Stomach (tissue), 8 donors: ENCODE measurements at regions not wholly inside any gene's neighbourhood (a gene's known extent, or its start where the extent isn't known, plus 50 kb on each side); places are given as distances from the start of the nearest gene placed in this dataset.

Source experiments
- DNase-seq, 2 donors: peaks; one replicate each; pipeline versions ENCODE4 v3.0.0 to v3.0.0-alpha.2; 2013 to 2019
- H3K27ac ChIP-seq, 5 donors: fragments of 200-600 bp in 4 of 5; sonication (generic) in 4 of 5; one replicate each; pipeline ENCODE4 v1.5.1; 2013 to 2019; ENCODE audit warnings: mild to moderate bottlenecking in 1 of 5, moderate library complexity in 1 of 5
- H3K27me3 ChIP-seq, 3 donors: fragments of 200-600 bp; sonication (generic); one replicate each; pipeline ENCODE4 v1.5.1; 2017 to 2019; ENCODE audit warnings: mixed run types in 1 of 3
- H3K36me3 ChIP-seq, 4 donors: fragments of 200-600 bp; sonication (generic); 1 replicate in 3 of 4; 2 replicates in 1 of 4; pipeline ENCODE4 v1.5.1; 2016 to 2019
- H3K4me1 ChIP-seq, 4 donors: fragments of 200-600 bp; sonication (generic); one replicate each; pipeline ENCODE4 v1.5.1; 2016 to 2019
- H3K4me3 ChIP-seq, 4 donors: fragments of 200-600 bp; sonication (generic) in 3 of 4; one replicate each; pipeline ENCODE4 v1.5.1; 2016 to 2019; ENCODE audit warnings: mild to moderate bottlenecking in 1 of 4
- H3K9me3 ChIP-seq, 4 donors: fragments of 200-600 bp; sonication (generic); one replicate each; pipeline ENCODE4 v1.5.1; 2016 to 2019
- CTCF ChIP-seq, 7 experiments: fragments of 450-650 bp in 4 of 7; fragments of 200-600 bp in 3 of 7; sonication (generic) in 3 of 7; IDR thresholded peaks; one replicate each; pipeline ENCODE4 v1.5.1; 2016 to 2019; ENCODE audit warnings: antibody characterized with exemption in 7 of 7, control low read depth in 2 of 7, mild to moderate bottlenecking in 1 of 7
- EP300 ChIP-seq: sonication (generic); formaldehyde crosslinking; IDR thresholded peaks from one replicate; pipeline ENCODE4 v1.6.1; 2017; ENCODE audit warnings: antibody characterized with exemption
- POLR2A ChIP-seq, 4 donors: fragments of 450-650 bp; IDR thresholded peaks; one replicate each; pipeline ENCODE4 v1.6.1; 2016; ENCODE audit warnings: antibody characterized with exemption in 4 of 4, control low read depth in 2 of 4, mild to moderate bottlenecking in 1 of 4, moderate library complexity in 1 of 4
- POLR2AphosphoS5 ChIP-seq, 3 donors: sonication (generic); formaldehyde crosslinking; IDR thresholded peaks; one replicate each; pipeline ENCODE4 v1.6.1; 2016; ENCODE audit warnings: antibody characterized with exemption in 3 of 3
- WGBS, 5 donors: extraction: QIAGEN DNeasy Blood & Tissue Kit in 3 of 5; methylation state at CpG; one replicate each; pipeline versions ENCODE4 v1.1.5 to v1.1.7; 2013 to 2018; 5-methylcytosine and 5-hydroxymethylcytosine counted together
- intact Hi-C: fragments of 100-400 bp; cut with DNase I; formaldehyde crosslinking; loops from one replicate; pipeline ENCODE4 v1.15.1; 2023; ENCODE audit warnings: low total_unique reads
- donor health status: healthy with polysubstance abuse.
- donor health status: Bipolar disorder and iron deficiency.
- donor health status: healthy.

- WGBS, 5 donors = 51 to 68% (median 67%) methylated on average over 2 of the region's 2 CpGs
- H3K9me3 ChIP-seq = peaks cover 0 to 7% (median 0%) of the 10 kb centered on the region in 4 donors
- no peaks in the 10 kb centered on the region for H3K36me3 ChIP-seq
- no peak overlapping the region for H3K4me3 ChIP-seq
- H3K4me1 ChIP-seq = no peaks in the 10 kb centered on the region
- H3K27me3 ChIP-seq = no peaks in the 10 kb centered on the region
- intact Hi-C loops = no loop called here
- H3K27ac ChIP-seq = no peak overlapping the region
- no peak for TF ChIP-seq CTCF (IDR thresholded peaks at IDR 0.05)
- TF ChIP-seq POLR2A (IDR thresholded peaks at IDR 0.05) = no peak
- TF ChIP-seq POLR2AphosphoS5 (IDR thresholded peaks at IDR 0.05) = no peak
- DNase-seq = no peak
These were observed 763.9 kb downstream of the BCL11A start for GRCh38 chr2:59789523-59789922.

GRCh38 chr2:59787095-59787494, 766.4 kb downstream of the BCL11A start:
- H3K36me3 ChIP-seq = no peaks in the 10 kb centered on the region
- no peaks in the 10 kb centered on the region for H3K27me3 ChIP-seq
- 85 to 90% (median 88%) methylated on average over 3 of the region's 3 CpGs for WGBS, 5 donors
- TF ChIP-seq EP300 = no peak
- H3K4me1 ChIP-seq = no peaks in the 10 kb centered on the region
- H3K9me3 ChIP-seq = no peaks in the 10 kb centered on the region
- H3K4me3 ChIP-seq = no peak overlapping the region
- no peak overlapping the region for H3K27ac ChIP-seq
- intact Hi-C loops = no loop called here
- DNase-seq = no peak

GRCh38 chr2:59786684-59787083, 766.8 kb downstream of the BCL11A start:
- DNase-seq = no peak
- H3K4me1 ChIP-seq = no peaks in the 10 kb centered on the region
- intact Hi-C loops = no loop called here
- H3K36me3 ChIP-seq = no peaks in the 10 kb centered on the region
- TF ChIP-seq POLR2AphosphoS5 (IDR thresholded peaks at IDR 0.05) (no peak), CTCF (IDR thresholded peaks at IDR 0.05) (no peak), POLR2A (IDR thresholded peaks at IDR 0.05) (no peak), EP300 (no peak)
- no peaks in the 10 kb centered on the region for H3K27me3 ChIP-seq
- no peaks in the 10 kb centered on the region for H3K9me3 ChIP-seq
- no peak overlapping the region for H3K27ac ChIP-seq
- 45 to 76% (median 65%) methylated on average over 1 of the region's 1 CpG for WGBS, 5 donors
- no peak overlapping the region for H3K4me3 ChIP-seq

GRCh38 chr2:59779571-59779970, 773.9 kb downstream of the BCL11A start:
- no peaks in the 10 kb centered on the region for H3K4me1 ChIP-seq
- DNase-seq = no peak
- intact Hi-C loops = no loop called here
- H3K27me3 ChIP-seq = no peaks in the 10 kb centered on the region
- H3K9me3 ChIP-seq = no peaks in the 10 kb centered on the region
- no peaks in the 10 kb centered on the region for H3K36me3 ChIP-seq
- no peak overlapping the region for H3K4me3 ChIP-seq
- H3K27ac ChIP-seq = no peak overlapping the region
- no peak for TF ChIP-seq CTCF (IDR thresholded peaks at IDR 0.05)
- no peak for TF ChIP-seq POLR2AphosphoS5 (IDR thresholded peaks at IDR 0.05)
- TF ChIP-seq POLR2A (IDR thresholded peaks at IDR 0.05) = no peak
- no peak for TF ChIP-seq EP300

- intact Hi-C loops = no loop called here
- WGBS, 5 donors = 69 to 98% (median 94%) methylated on average over 3 of the region's 3 CpGs
These were observed 776.3 kb downstream of the BCL11A start for GRCh38 chr2:59777120-59777519.

More at GRCh38 chr2:59777120-59777519, 776.3 kb downstream of the BCL11A start:
- H3K27ac ChIP-seq = no peak overlapping the region
- DNase-seq = no peak
- no peaks in the 10 kb centered on the region for H3K9me3 ChIP-seq
- TF ChIP-seq POLR2AphosphoS5 (IDR thresholded peaks at IDR 0.05) (no peak), CTCF (IDR thresholded peaks at IDR 0.05) (no peak), EP300 (no peak), POLR2A (IDR thresholded peaks at IDR 0.05) (no peak)
- H3K4me1 ChIP-seq = no peaks in the 10 kb centered on the region
- H3K36me3 ChIP-seq = no peaks in the 10 kb centered on the region
- no peak overlapping the region for H3K4me3 ChIP-seq
- H3K27me3 ChIP-seq = no peaks in the 10 kb centered on the region
